CD8-positive, alpha-beta memory T cell (primary cell): ENCODE measurements at regions not wholly inside any gene's neighbourhood (a gene's known extent, or its start where the extent isn't known, plus 50 kb on each side); places are given as distances from the start of the nearest gene placed in this dataset.

Source experiments
- CTCF ChIA-PET: fragments of 350-600 bp; sonication (Branson Sonifier 250); formaldehyde crosslinking; loops from one replicate; lab custom pipeline; 2021; ENCODE audit warnings: antibody characterized with exemption; lab: Charles Lee
- POLR2A ChIA-PET: fragments of 350-600 bp; sonication (Branson Sonifier 250); formaldehyde crosslinking; loops from one replicate; lab custom pipeline; 2021; ENCODE audit warnings: antibody characterized with exemption; lab: Charles Lee
- DNase-seq, 5 donors: peaks; one replicate each; pipeline versions ENCODE4 v3.0.0 to v3.0.0-alpha.2; 2020 to 2022; ENCODE audit warnings: mixed read lengths in 1 of 5
- H3K27ac ChIP-seq: one replicate; pipeline ENCODE4 v1.7.0; 2013; ENCODE audit warnings: low read depth, mild to moderate bottlenecking, low read length, moderate library complexity
- H3K27me3 ChIP-seq: 2 replicates; pipeline ENCODE4 v1.7.0; 2013; ENCODE audit warnings: low read length, mild to moderate bottlenecking; ENCODE audit not compliant: insufficient read depth, poor library complexity, severe bottlenecking
- H3K36me3 ChIP-seq: 2 replicates; pipeline ENCODE4 v1.7.0; 2013; ENCODE audit warnings: mild to moderate bottlenecking, low read length, moderate library complexity; ENCODE audit not compliant: insufficient read depth
- H3K4me1 ChIP-seq: 2 replicates; pipeline ENCODE4 v1.7.0; 2013; ENCODE audit warnings: mild to moderate bottlenecking, low read length, moderate library complexity; ENCODE audit not compliant: insufficient read depth
- H3K4me3 ChIP-seq: 2 replicates; pipeline ENCODE4 v1.7.0; 2013; ENCODE audit warnings: mild to moderate bottlenecking, low read length
- H3K9me3 ChIP-seq: 2 replicates; pipeline ENCODE4 v1.7.0; 2013; ENCODE audit warnings: mild to moderate bottlenecking, low read length
- H3K27ac Mint-ChIP-seq, 8 donors: one replicate each; pipeline ENCODE4 v1.8.0; 2020 to 2021; ENCODE audit warnings: mixed read lengths in 8 of 8, mild to moderate bottlenecking in 6 of 8, inconsistent platforms in 3 of 8, moderate library complexity in 3 of 8
- H3K27me3 Mint-ChIP-seq, 2 donors: one replicate each; pipeline ENCODE4 v1.8.0; 2020 to 2021; ENCODE audit warnings: mixed read lengths in 2 of 2, mild to moderate bottlenecking in 1 of 2, moderate library complexity in 1 of 2
- H3K36me3 Mint-ChIP-seq, 3 donors: one replicate each; pipeline ENCODE4 v1.8.0; 2020 to 2021; ENCODE audit warnings: mixed read lengths in 3 of 3, inconsistent platforms in 1 of 3, mild to moderate bottlenecking in 1 of 3
- H3K4me1 Mint-ChIP-seq, 3 donors: one replicate each; pipeline ENCODE4 v1.8.0; 2020 to 2021; ENCODE audit warnings: mixed read lengths in 3 of 3, inconsistent platforms in 1 of 3, mild to moderate bottlenecking in 1 of 3
- H3K4me3 Mint-ChIP-seq, 7 donors: one replicate each; pipeline ENCODE4 v1.8.0; 2020 to 2021; ENCODE audit warnings: mixed read lengths in 7 of 7, mild to moderate bottlenecking in 6 of 7, moderate library complexity in 4 of 7, inconsistent platforms in 2 of 7
- H3K9me3 Mint-ChIP-seq, 5 donors: one replicate each; pipeline ENCODE4 v1.8.0; 2020 to 2022; ENCODE audit warnings: mixed read lengths in 5 of 5, mild to moderate bottlenecking in 3 of 5, moderate library complexity in 2 of 5, inconsistent platforms in 1 of 5

GRCh38 chr1:219503604-219504003 is 109.3 kb downstream of the ZC3H11B start:
- no peaks in the 10 kb centered on the region for H3K4me1 Mint-ChIP-seq
- no peak for DNase-seq
- H3K9me3 Mint-ChIP-seq: peaks cover 0 to 2% (median 0%) of the 10 kb centered on the region in 5 donors
- no peak overlapping the region for H3K4me3 Mint-ChIP-seq
- Histone ChIP-seq H3K27me3 (no peaks in the 10 kb centered on the region), H3K9me3 (no peaks in the 10 kb centered on the region), H3K4me3 (no peak overlapping the region), H3K4me1 (no peaks in the 10 kb centered on the region), H3K36me3 (no peaks in the 10 kb centered on the region), H3K27ac (no peak overlapping the region)
- no peaks in the 10 kb centered on the region for H3K27me3 Mint-ChIP-seq
- no peaks in the 10 kb centered on the region for H3K36me3 Mint-ChIP-seq
- ChIA-PET CTCF (no interaction called here), POLR2A (no interaction called here)
- no peak overlapping the region for H3K27ac Mint-ChIP-seq

- no peaks in the 10 kb centered on the region for H3K36me3 Mint-ChIP-seq
- no peaks in the 10 kb centered on the region for H3K27me3 Mint-ChIP-seq
- no peaks in the 10 kb centered on the region for H3K9me3 ChIP-seq
- ChIA-PET CTCF (no interaction called here), POLR2A (no interaction called here)
- no peak for DNase-seq
- H3K27me3 ChIP-seq: no peaks in the 10 kb centered on the region
- no peak overlapping the region for H3K4me3 ChIP-seq
- no peaks in the 10 kb centered on the region for H3K36me3 ChIP-seq
- H3K27ac ChIP-seq: no peak overlapping the region
- peaks cover 0 to 4% (median 0%) of the 10 kb centered on the region in 5 donors for H3K9me3 Mint-ChIP-seq
- no peaks in the 10 kb centered on the region for H3K4me1 Mint-ChIP-seq
- H3K4me1 ChIP-seq: no peaks in the 10 kb centered on the region
- H3K4me3 Mint-ChIP-seq: no peak overlapping the region
- no peak overlapping the region for H3K27ac Mint-ChIP-seq
These were observed 112.5 kb downstream of the ZC3H11B start for GRCh38 chr1:219500327-219500897.

GRCh38 chr1:219498666-219499065 is 114.2 kb downstream of the ZC3H11B start:
- H3K36me3 ChIP-seq: no peaks in the 10 kb centered on the region
- no peak for DNase-seq
- H3K27ac ChIP-seq: no peak overlapping the region
- H3K27me3 ChIP-seq: no peaks in the 10 kb centered on the region
- Mint-ChIP-seq H3K9me3 (peaks cover 0 to 4% (median 0%) of the 10 kb centered on the region in 5 donors), H3K27me3 (no peaks in the 10 kb centered on the region), H3K36me3 (no peaks in the 10 kb centered on the region), H3K27ac (no peak overlapping the region), H3K4me3 (no peak overlapping the region), H3K4me1 (no peaks in the 10 kb centered on the region)
- POLR2A ChIA-PET: no interaction called here
- no peak overlapping the region for H3K4me3 ChIP-seq
- no peaks in the 10 kb centered on the region for H3K9me3 ChIP-seq
- CTCF ChIA-PET: no interaction called here
- no peaks in the 10 kb centered on the region for H3K4me1 ChIP-seq

- no peak overlapping the region for H3K27ac Mint-ChIP-seq
- H3K27ac ChIP-seq: no peak overlapping the region
- POLR2A ChIA-PET: no interaction called here
- H3K4me1 ChIP-seq: no peaks in the 10 kb centered on the region
- H3K27me3 ChIP-seq: no peaks in the 10 kb centered on the region
- H3K4me3 Mint-ChIP-seq: no peak overlapping the region
- DNase-seq: no peak
- H3K36me3 Mint-ChIP-seq: no peaks in the 10 kb centered on the region
- H3K9me3 Mint-ChIP-seq: peaks cover 0 to 4% (median 0%) of the 10 kb centered on the region in 5 donors
- H3K4me3 ChIP-seq: no peak overlapping the region
- no peaks in the 10 kb centered on the region for H3K4me1 Mint-ChIP-seq
- H3K36me3 ChIP-seq: no peaks in the 10 kb centered on the region
- H3K9me3 ChIP-seq: no peaks in the 10 kb centered on the region
- CTCF ChIA-PET: interaction anchor here (1.1 kb wide), 1 partner anchor 8 kb away, joined by 3 read pairs; no protein-coding TSS in a partner anchor
- H3K27me3 Mint-ChIP-seq: no peaks in the 10 kb centered on the region
These were observed 117.0 kb downstream of the ZC3H11B start for GRCh38 chr1:219495737-219496408.

- ChIA-PET CTCF (no interaction called here), POLR2A (no interaction called here)
- Mint-ChIP-seq H3K27me3 (no peaks in the 10 kb centered on the region), H3K36me3 (no peaks in the 10 kb centered on the region), H3K4me3 (no peak overlapping the region), H3K9me3 (peaks cover 0 to 2% (median 0%) of the 10 kb centered on the region in 5 donors), H3K27ac (no peak overlapping the region), H3K4me1 (no peaks in the 10 kb centered on the region)
- no peak overlapping the region for H3K27ac ChIP-seq
- no peaks in the 10 kb centered on the region for H3K4me1 ChIP-seq
- no peaks in the 10 kb centered on the region for H3K27me3 ChIP-seq
- H3K4me3 ChIP-seq: no peak overlapping the region
- H3K36me3 ChIP-seq: no peaks in the 10 kb centered on the region
- no peak for DNase-seq
- H3K9me3 ChIP-seq: no peaks in the 10 kb centered on the region
These were observed 120.2 kb downstream of the ZC3H11B start for GRCh38 chr1:219492717-219493116.

GRCh38 chr1:219490566-219490965 is 122.3 kb downstream of the ZC3H11B start:
- no peaks in the 10 kb centered on the region for H3K4me1 ChIP-seq
- DNase-seq: no peak
- no peaks in the 10 kb centered on the region for H3K27me3 Mint-ChIP-seq
- H3K9me3 Mint-ChIP-seq: peaks cover 0 to 3% (median 0%) of the 10 kb centered on the region in 5 donors
- H3K27ac ChIP-seq: no peak overlapping the region
- ChIA-PET CTCF (no interaction called here), POLR2A (no interaction called here)
- H3K27me3 ChIP-seq: no peaks in the 10 kb centered on the region
- H3K4me3 ChIP-seq: no peak overlapping the region
- no peaks in the 10 kb centered on the region for H3K4me1 Mint-ChIP-seq
- no peak overlapping the region for H3K4me3 Mint-ChIP-seq
- H3K27ac Mint-ChIP-seq: no peak overlapping the region
- H3K36me3 ChIP-seq: no peaks in the 10 kb centered on the region
- H3K9me3 ChIP-seq: no peaks in the 10 kb centered on the region
- no peaks in the 10 kb centered on the region for H3K36me3 Mint-ChIP-seq

GRCh38 chr1:219489636-219490035 is 123.3 kb downstream of the ZC3H11B start:
- H3K27me3 Mint-ChIP-seq: no peaks in the 10 kb centered on the region
- Histone ChIP-seq H3K36me3 (no peaks in the 10 kb centered on the region), H3K4me3 (no peak overlapping the region), H3K27ac (no peak overlapping the region), H3K9me3 (no peaks in the 10 kb centered on the region), H3K27me3 (no peaks in the 10 kb centered on the region), H3K4me1 (no peaks in the 10 kb centered on the region)
- no peak overlapping the region for H3K27ac Mint-ChIP-seq
- H3K9me3 Mint-ChIP-seq: peaks cover 0 to 3% (median 0%) of the 10 kb centered on the region in 5 donors
- no peak for DNase-seq
- ChIA-PET POLR2A (no interaction called here), CTCF (no interaction called here)
- no peaks in the 10 kb centered on the region for H3K36me3 Mint-ChIP-seq
- no peak overlapping the region for H3K4me3 Mint-ChIP-seq
- no peaks in the 10 kb centered on the region for H3K4me1 Mint-ChIP-seq

- H3K4me3 Mint-ChIP-seq: no peak overlapping the region
- Histone ChIP-seq H3K9me3 (no peaks in the 10 kb centered on the region), H3K27me3 (no peaks in the 10 kb centered on the region), H3K4me1 (no peaks in the 10 kb centered on the region), H3K27ac (no peak overlapping the region), H3K4me3 (no peak overlapping the region), H3K36me3 (no peaks in the 10 kb centered on the region)
- ChIA-PET POLR2A (no interaction called here), CTCF (no interaction called here)
- peaks cover 0 to 3% (median 0%) of the 10 kb centered on the region in 5 donors for H3K9me3 Mint-ChIP-seq
- no peaks in the 10 kb centered on the region for H3K27me3 Mint-ChIP-seq
- H3K4me1 Mint-ChIP-seq: no peaks in the 10 kb centered on the region
- H3K36me3 Mint-ChIP-seq: no peaks in the 10 kb centered on the region
- no peak for DNase-seq
- no peak overlapping the region for H3K27ac Mint-ChIP-seq
These were observed 124.6 kb downstream of the ZC3H11B start for GRCh38 chr1:219488275-219488674.
